HG03097 (cell line): ENCODE measurements at regions not wholly inside any gene's neighbourhood (a gene's known extent, or its start where the extent isn't known, plus 50 kb on each side); places are given as distances from the start of the nearest gene placed in this dataset.

ENCODE experiments used
- ATAC-seq: cut with Tn5 transposase; IDR thresholded peaks from one replicate; pipeline ENCODE4 v1.9.1; 2021; ENCODE audit not compliant: unreplicated experiment, low FRiP score

- ATAC-seq, result no peak
Measured at GRCh38 chr6:104134876-104135275, 724.8 kb downstream of the HACE1 start.

DNA sequence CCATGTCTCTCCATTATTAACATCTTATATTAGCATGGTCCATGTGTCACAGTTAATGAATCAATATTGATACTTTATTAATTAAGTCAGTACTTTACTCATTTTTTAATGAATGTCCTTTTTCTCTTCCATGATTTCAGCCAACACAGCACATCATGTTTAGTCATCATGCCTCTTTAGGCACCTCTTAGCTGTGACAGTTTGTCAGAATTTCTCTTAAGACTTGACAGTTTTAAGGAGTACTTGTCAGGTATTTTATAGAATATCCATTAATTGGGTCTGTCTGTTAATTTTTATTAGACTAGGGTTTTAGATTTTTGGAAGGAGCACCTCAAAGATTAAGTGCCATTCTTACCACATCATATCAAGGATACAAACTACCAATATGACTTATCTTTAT is 729.4 kb downstream of the HACE1 start:
- ATAC-seq, result no peak

GRCh38 chr6:104126315-104127005 is 733.3 kb downstream of the HACE1 start:
- no peak for ATAC-seq

- ATAC-seq, result no peak
Measured at GRCh38 chr6:104123227-104123626, 736.5 kb downstream of the HACE1 start.

- no peak for ATAC-seq
Measured at GRCh38 chr6:104118274-104118673, 741.4 kb downstream of the HACE1 start.

DNA sequence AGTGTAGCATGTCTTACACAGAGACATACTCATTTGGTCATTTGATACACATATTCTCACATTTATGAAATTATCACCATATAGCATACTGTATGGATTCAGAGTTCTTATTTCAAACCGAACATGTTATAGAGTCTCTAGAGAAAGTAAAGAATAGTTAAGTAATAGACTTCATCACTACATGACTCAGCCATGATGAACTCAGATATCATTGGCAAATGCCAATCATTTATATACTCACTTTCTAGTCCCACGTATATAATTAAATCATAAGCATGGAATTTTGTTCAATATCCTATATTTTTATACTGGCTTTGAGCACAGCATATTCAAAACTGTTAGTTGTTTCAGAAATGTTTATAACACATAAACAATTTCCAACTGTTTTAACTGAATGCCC is 749.9 kb downstream of the HACE1 start:
- no peak for ATAC-seq

DNA sequence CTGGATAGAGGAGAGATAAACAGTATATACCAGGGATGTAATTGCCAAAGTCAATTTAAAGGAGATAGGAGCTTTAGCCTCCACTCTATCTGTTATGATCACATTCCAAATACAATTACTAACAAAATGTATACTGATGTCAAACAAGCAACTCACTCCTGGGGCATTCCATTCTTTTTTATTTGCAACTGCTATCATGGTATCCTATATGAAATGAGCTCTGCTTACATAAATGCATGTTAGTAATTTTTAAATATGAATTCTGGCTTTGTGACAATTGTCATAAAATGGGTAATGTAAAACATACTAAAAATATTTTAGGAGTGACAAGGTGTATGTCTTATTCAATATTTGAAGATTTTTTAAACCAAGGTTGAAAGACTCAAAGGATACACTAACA is 751.1 kb downstream of the HACE1 start:
- no peak for ATAC-seq

DNA sequence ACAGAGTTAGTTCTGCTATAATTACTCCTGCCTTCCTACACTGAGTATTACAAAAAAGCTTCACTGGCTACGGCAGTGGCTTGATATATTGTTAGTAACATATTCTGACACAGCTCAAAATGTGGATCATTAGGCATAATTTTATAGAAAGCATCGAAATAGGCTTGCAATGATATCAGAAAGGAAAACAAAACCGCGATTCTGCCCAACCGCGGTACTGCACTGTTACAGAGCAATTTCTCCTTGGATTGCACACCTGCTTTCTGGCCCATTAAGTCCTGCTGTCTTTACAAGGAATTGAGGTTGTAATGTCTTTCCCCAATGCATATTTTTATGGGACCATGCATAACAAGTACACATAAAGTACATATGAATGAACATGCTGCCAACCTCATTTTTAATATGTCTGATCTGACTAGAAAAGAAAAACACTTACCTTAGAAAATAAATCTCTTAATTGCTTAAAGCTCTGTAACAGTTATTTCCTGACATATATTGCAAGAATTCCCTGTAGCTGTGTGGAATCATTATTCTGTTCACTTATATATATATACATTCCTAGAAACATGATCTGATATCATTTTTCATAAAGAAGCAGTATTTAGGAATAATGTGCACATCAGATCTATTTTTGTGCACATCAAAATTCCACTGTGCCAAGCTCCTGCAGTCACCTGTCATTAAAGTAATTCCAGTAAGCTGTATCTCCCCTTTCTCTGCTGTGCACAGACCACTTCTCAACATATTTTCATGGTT is 763.9 kb downstream of the HACE1 start:
- no peak for ATAC-seq

DNA sequence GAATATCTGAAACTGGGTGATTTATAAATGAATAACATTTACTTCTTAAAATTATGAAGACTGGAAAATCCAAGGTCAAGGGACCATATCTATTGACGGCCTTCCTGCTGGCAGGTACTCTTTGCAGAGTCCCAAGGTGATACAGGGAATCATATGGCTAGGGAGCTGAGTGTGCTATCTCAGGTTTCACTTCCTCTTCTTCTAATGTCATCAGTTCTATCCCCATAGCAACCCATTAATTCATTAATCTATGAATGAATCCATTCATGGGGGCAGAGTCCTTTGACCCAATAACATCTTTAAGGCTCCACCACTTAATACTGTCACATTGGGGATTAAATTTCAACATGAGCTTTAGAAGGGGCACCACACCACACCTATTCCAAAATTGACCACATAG is 772.0 kb downstream of the HACE1 start:
- ATAC-seq, result no peak

DNA sequence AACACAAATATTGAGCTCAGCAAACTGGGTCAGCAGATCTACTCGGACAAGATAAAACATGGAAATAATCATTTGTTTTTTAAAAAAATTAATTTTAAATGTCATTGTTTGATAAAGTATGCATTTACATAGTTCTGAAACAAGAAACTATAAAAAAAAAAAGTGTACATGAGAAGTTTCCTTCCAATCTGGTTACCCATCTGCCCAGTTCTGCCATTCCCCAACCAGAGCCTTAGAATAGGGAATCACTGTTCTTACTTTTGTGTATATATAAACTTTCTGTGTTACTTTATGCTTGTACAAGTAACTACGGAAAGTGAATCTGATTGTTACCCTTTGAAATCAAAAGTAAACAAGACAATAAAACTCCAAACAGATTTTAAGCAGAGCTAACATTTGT is 791.4 kb downstream of the HACE1 start:
- ATAC-seq, result no peak

GRCh38 chr6:104064876-104065275 is 794.8 kb downstream of the HACE1 start:
- no peak for ATAC-seq

DNA sequence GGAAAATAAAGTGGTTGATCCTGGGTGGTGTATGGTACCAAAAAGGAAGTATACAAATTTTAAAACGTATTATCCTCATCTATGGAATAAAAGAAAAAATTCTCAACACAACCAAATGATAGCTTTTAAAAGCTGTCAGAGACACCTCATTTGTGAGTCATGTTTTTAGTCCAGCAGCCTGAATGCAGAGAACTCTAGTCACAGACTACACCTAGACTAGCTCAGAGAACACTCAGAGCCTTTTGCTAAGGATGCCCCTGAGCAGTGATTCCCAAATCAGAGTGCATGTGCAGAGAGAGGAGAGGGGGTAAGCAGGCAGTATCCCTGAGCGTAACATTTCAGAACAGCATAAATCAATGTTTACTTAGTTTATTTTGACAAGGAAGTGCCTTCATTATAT is 809.3 kb downstream of the HACE1 start:
- ATAC-seq, result no peak

DNA sequence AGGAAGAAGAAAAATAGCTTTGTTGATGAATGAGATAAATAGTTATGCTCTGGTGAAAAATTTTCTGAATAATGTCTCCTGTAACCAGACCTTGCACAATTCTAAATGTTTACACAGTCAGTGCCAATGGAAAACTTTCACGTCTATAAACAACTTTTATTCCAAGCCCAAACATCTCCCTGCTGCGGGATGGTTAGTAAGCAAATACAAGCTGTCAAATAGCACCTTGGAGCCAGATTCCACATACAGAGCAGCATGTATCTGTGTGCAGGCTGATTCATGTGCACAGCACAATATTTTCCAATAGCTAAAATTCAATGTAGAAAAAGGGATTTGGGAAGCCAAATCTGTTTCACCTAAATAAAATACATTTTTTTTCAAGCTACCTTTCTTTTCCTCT is 813.3 kb downstream of the HACE1 start:
- no peak for ATAC-seq

DNA sequence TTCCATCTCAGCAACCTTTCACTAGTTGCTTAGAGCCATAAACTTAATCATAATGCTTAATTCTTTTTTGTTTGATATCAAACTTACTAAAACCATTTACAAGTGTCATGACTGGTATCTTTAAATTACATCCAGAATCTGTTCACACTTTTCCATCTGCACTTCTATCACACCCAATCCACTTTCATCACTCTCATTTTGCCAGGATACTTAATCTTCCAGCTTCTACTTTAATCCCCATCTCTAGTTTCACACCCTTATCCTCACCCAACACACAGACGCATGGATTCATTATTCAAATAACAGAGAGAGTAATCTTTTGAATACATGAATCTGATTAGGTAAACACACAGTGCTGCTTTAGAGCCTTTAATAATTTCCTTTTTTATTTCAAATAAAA is 828.4 kb downstream of the HACE1 start:
- no peak for ATAC-seq

DNA sequence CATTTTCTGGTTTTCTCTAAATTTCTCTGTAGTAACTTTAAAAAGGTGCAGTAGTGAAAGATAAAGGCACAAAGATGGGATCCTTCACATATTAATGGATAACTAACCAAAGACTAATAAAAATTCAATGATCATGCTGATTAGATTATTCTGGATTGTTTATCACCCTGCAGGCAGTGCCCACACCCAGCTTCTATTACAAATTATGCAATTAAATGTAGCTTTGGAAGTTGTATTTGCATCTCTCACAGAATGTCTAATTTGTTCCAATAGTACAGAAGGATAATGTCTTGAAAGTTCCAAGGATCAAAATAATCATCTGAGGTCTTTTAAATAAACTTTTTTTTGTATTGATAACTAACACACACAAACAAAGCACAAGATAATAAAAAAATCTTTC is 837.6 kb downstream of the HACE1 start:
- no peak for ATAC-seq

- no peak for ATAC-seq
Measured at GRCh38 chr6:104019075-104019753, 840.5 kb downstream of the HACE1 start.

DNA sequence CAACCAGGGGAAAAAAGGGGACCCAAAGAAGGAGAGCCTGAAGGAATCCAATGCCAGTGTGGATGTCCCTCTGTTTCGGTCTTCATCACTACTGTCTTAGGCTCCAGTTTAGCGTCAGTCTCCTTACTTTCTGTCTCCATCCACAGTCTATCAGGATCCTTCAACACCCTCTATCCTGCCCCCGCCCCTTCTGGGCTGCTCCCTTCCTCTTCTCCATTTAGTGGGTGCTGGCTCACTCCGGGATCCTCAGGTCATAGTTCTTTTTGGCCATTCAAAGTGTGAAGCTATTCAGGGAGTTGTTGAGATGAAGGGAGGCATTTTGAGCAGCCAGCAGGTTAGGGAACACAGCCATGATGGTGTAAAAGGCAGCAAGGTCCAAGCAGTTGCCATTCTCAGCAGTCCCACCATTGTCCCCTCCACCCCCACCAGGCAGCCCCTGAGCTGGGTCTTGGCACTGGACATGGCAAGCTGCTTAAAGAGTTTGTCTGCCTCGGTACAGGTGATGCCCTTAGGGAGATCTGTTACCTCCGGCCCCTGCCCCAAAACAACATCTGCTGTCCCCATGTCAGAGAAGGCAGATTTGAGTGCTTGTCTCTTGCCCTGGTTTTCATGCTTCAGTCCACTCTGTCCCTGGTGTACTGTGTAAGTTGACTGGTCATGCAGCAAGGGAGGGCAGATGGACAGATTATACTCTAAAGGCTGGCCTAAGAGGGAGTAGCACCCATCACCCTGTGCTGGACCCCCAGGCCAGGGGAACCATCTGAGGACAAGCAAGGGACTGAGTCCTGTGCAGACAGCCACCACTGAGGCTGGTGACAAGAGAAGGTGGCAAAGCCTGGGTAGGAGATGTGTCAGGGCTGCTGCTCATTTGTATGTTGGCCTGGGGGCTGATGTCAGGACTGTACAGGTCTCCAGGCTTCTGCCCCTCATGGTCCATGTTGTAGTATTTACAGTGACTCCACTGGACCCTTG is 842.0 kb downstream of the HACE1 start:
- ATAC-seq, result no peak

DNA sequence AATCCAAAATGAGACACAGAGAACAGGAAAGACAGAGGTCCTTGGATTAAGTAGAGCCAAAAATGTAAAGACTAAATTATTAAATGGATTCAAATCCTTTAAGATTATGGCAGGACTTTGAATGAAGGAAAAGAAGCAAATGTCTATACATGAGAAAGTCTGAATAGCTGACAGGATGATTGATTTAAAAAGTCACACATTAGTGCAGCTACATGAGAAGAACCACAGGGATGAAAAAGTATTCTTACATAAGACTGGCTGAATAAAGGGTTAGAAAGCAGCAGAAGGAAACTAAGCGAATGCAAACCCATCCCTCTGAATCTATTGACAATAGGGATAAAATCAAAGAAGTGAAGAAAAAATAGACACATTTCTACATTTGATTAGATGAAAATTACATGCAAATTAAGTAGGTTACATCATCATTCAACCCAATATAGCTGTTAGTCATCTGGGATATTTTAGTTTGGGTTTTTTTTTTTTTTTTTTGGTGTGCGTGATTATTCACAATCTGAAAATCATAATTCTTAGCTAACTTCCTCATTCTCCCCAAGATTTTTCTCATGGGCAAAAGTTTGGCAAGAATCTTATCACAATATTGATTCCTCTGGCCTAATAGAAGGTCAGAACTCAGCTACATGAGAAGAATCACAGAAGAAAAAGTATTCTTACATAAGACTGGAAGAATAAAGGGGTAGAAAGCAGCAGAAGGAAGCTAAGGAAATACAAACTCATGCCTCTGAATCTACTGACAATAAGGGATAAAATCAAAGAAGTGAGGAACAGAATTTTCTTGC is 845.4 kb downstream of the HACE1 start:
- ATAC-seq, result no peak

DNA sequence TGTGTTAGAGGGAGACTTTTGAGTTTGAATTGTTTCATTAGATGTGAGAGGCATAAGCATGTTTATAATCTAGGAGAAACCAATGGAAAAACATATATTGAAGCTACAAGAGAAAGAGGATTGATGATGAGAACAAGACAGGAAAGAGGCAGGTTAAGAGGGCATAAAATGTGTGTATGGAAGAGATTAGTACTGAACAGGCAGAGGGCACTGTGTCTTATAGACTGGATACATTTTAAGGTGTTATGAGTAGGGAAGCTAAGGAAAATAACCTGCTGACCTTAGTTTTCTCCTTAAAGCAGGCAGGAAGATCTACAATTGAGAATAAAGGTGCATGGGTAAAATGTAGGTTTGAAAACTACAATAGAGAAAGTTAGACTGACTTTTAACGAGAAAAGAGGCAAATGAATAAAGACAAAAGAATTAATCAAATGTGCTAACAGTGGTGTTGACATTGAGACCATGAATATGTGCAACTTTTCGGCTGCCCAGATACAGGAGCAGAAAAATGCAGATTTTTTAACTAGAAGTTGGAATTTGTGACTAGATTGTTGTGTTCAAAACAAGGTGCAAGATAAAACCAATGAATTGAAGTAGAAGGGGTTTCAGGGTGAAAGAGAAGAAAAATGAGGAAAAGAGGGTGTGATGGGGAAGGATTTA is 846.3 kb downstream of the HACE1 start:
- no peak for ATAC-seq
